Uterus (tissue), 2 donors: ENCODE measurements at regions not wholly inside any gene's neighbourhood (a gene's known extent, or its start where the extent isn't known, plus 50 kb on each side); places are given as distances from the start of the nearest gene placed in this dataset.

ENCODE experiments used
- CTCF ChIP-seq, 4 experiments: fragments of 200-600 bp in 2 of 4; fragments of 450-650 bp in 2 of 4; sonication (generic) in 2 of 4; IDR thresholded peaks; one replicate each; pipeline ENCODE4 v1.5.1; 2016 to 2019; ENCODE audit warnings: antibody characterized with exemption in 4 of 4, mild to moderate bottlenecking in 2 of 4, moderate library complexity in 1 of 4
- POLR2A ChIP-seq, 2 donors: fragments of 450-650 bp; IDR thresholded peaks; one replicate each; pipeline ENCODE4 v1.6.1; 2016; ENCODE audit warnings: antibody characterized with exemption in 2 of 2, mild to moderate bottlenecking in 1 of 2, moderate library complexity in 1 of 2

DNA sequence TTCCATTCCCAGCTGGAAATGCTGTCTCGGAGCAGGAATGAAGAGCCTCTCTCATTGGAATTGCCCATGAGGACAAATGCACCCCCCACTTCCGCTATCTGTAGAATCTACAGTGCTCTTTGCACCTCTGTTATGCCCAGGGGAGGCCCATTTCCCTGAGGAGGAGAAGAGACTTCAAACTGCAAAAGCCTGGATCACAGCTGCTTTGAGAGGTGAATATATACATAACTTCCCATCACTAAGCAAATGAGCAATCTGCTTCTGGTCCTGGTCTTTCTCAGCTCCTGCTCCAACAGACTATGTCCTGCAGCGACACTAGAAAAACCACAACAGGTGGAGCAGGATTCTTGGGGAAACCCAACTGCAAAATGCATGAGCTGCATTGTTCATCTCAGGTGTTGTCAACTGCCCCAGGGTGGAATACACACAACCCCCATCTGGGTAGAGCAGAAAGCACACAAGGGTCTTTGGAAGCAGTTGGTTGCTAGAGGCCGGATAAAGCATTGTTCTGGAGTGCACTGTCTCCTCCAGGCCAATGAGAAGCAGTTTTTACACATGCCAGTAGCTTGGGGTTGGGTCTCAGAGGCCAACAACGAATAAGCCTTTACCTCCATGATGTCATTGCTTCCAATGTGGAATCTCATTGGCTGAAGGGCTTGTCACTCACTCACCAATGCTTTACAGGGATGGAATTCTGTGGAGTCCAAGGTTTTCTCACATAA is 67.7 kb upstream of the RAB4A start:
- TF ChIP-seq CTCF (IDR thresholded peaks at IDR 0.05) (no peak), POLR2A (IDR thresholded peaks at IDR 0.05) (no peak)
